C4-2B (cell line): ENCODE measurements at regions not wholly inside any gene's neighbourhood (a gene's known extent, or its start where the extent isn't known, plus 50 kb on each side); places are given as distances from the start of the nearest gene placed in this dataset.

Source experiments
- CTCF ChIP-seq: fragments of 450-650 bp; conservative IDR thresholded peaks from 2 replicates; pipeline ENCODE4 v1.5.1; 2017; ENCODE audit warnings: mild to moderate bottlenecking
- ZFX ChIP-seq: fragments of 450-650 bp; IDR thresholded peaks from 2 replicates; pipeline ENCODE4 v1.6.1; 2017

GRCh38 chr13:34567597-34567996, 374.5 kb upstream of the NBEA start:
- no peak for TF ChIP-seq CTCF
- no peak for TF ChIP-seq ZFX
